Lower leg skin (tissue), 4 donors: ENCODE measurements at regions not wholly inside any gene's neighbourhood (a gene's known extent, or its start where the extent isn't known, plus 50 kb on each side); places are given as distances from the start of the nearest gene placed in this dataset.

Source experiments
- DNase-seq, 2 donors: peaks; one replicate each; pipeline ENCODE4 v3.0.0-alpha.2; 2019; ENCODE audit warnings: low spot score in 2 of 2
- H3K4me3 ChIP-seq: fragments of 200-600 bp; sonication (generic); 2 replicates; pipeline ENCODE4 v1.5.1; 2017; ENCODE audit warnings: mild to moderate bottlenecking, low read depth; ENCODE audit not compliant: poor library complexity, severe bottlenecking
- POLR2A ChIP-seq, 2 donors: fragments of 450-650 bp; IDR thresholded peaks; one replicate each; pipeline ENCODE4 v1.6.1; 2016 to 2017; ENCODE audit warnings: antibody characterized with exemption in 2 of 2, mild to moderate bottlenecking in 1 of 2, moderate library complexity in 1 of 2
- WGBS, 2 donors: methylation state at CpG; one replicate each; pipeline ENCODE4 v1.1.5; 2018; 5-methylcytosine and 5-hydroxymethylcytosine counted together
- intact Hi-C: fragments of 100-400 bp; cut with DNase I; formaldehyde crosslinking; loops from one replicate; pipeline ENCODE4 v1.15.0; 2023; ENCODE audit warnings: low total_unique reads
- TF ChIP-seq, protein P1 (sequence below), 3 donors: fragments of 450-650 bp; IDR thresholded peaks; one replicate each; pipeline ENCODE4 v1.5.1; 2016; ENCODE audit warnings: antibody characterized with exemption in 3 of 3, mild to moderate bottlenecking in 3 of 3, moderate library complexity in 2 of 3

DNA sequence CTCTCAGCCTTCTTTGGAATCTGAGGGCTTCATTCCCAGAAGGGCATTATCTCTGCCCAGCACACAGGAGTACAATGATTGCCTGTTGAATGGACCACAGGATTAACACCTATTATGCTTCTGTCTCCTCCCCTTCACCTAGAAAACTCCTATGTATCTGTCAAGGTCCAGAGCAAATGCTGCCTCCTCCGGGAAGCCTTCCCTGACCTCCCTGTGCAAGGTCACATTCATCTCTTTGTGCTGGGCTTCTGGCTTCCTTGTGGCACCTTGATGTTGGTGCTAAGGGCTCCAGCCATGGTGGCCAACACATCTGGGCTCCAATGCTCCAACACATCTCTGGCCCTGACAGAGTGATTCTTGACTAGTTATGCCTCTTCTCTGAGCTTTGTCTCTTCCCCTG is 49.9 kb upstream of the ATP2B2 start:
- intact Hi-C loops = no loop called here
- no peak overlapping the region for H3K4me3 ChIP-seq
- DNase-seq = peak in 1 of 2 donors; percentile 43
- 86 to 87% methylated on average over 1 of the region's 1 CpG for WGBS, 2 donors
- TF ChIP-seq POLR2A (IDR thresholded peaks at IDR 0.05) = no peak
- TF ChIP-seq, protein P1, sequence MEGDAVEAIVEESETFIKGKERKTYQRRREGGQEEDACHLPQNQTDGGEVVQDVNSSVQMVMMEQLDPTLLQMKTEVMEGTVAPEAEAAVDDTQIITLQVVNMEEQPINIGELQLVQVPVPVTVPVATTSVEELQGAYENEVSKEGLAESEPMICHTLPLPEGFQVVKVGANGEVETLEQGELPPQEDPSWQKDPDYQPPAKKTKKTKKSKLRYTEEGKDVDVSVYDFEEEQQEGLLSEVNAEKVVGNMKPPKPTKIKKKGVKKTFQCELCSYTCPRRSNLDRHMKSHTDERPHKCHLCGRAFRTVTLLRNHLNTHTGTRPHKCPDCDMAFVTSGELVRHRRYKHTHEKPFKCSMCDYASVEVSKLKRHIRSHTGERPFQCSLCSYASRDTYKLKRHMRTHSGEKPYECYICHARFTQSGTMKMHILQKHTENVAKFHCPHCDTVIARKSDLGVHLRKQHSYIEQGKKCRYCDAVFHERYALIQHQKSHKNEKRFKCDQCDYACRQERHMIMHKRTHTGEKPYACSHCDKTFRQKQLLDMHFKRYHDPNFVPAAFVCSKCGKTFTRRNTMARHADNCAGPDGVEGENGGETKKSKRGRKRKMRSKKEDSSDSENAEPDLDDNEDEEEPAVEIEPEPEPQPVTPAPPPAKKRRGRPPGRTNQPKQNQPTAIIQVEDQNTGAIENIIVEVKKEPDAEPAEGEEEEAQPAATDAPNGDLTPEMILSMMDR (IDR thresholded peaks at IDR 0.05) = no peak

DNA sequence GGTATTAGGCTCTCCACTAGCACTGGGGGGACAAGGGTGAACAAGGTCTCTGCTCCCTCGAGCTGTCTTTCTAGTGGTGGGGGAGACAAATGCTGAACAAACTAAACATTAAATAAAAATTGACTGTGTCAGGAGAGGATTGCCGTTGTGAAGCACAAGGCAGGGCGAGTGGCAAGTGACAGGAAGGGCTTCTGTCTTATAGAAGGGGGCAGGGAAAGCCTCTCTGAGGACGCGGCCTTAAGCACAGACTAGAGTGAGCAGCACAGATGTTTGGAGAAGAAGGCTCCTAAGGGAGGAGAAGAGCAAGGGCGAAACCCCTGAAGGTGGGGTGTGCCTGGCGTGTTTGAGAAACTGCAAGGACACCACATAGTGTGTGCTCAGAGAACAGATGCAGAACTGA is 50.9 kb upstream of the ATP2B2 start:
- intact Hi-C loops = no loop called here
- DNase-seq = peak in 1 of 2 donors; percentile 62
- H3K4me3 ChIP-seq = no peak overlapping the region
- 71 to 72% methylated on average over 7 of the region's 7 CpGs for WGBS, 2 donors
- TF ChIP-seq, protein P1 (IDR thresholded peaks at IDR 0.05) = no peak
- no peak for TF ChIP-seq POLR2A (IDR thresholded peaks at IDR 0.05)

DNA sequence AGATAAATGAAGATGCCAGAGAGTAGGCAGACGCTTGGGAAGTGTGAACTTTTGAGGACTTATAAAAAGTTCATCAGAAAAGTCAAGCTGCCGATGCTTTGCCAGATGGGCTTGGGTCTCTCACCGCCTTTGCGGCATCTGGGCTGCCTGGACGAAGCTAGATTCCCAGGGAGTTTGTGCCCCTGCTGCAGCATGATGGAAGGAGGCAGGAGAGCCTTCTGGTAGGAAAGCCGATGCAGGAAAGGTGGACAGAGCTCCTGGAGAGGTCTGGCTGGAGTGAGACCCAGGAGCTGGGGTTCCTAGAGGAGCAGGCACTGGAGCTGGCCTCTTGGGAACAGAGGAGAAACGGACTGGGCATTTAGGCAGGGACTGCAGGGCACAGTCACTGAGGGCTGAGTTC is 51.9 kb upstream of the ATP2B2 start:
- H3K4me3 ChIP-seq = no peak overlapping the region
- no peak for TF ChIP-seq POLR2A (IDR thresholded peaks at IDR 0.05)
- TF ChIP-seq, protein P1 (IDR thresholded peaks at IDR 0.05) = no peak
- WGBS, 2 donors = 75 to 86% methylated on average over 7 of the region's 7 CpGs
- DNase-seq = peak in 1 of 2 donors; percentile 79
- intact Hi-C loops = loop anchor here (1.0 kb wide), 1 partner anchor 36 kb away; no protein-coding TSS in a partner anchor

DNA sequence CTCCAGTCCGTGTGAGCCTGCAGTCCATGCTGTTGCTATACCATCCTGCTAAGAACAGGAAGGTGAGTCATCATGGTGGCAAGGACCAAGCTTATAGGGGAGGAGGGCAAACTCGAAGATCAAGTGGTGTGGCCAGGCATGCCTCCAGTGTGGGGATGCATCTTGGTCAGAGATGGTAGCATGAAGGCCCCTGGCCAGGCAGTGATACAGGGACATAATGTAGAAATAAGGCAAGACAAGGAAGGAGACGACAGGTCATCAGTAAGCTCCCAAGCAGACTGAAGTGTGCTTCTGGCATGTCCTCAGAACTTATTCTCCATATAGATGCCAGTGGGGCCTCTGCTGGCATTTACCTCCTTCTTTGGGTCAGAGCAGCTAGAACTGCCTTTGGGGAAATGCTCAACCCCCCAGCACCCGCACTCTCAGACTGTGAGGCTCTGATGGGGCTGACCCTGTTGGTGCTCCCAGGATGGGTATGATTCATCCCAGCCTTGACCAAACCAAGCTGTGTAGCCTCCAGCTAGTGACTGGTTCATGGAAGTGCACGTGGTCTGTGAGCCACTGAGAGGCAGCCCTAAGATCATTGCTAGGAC is 52.5 kb upstream of the ATP2B2 start:
- WGBS, 2 donors = 59 to 61% methylated on average over 5 of the region's 5 CpGs
- intact Hi-C loops = loop anchor here (1.0 kb wide), 1 partner anchor 35 kb away; no protein-coding TSS in a partner anchor
- no peak for TF ChIP-seq POLR2A (IDR thresholded peaks at IDR 0.05)
- TF ChIP-seq, protein P1 (IDR thresholded peaks at IDR 0.05) = no peak
- H3K4me3 ChIP-seq = no peak overlapping the region
- DNase-seq = peak in 1 of 2 donors; percentile 48

DNA sequence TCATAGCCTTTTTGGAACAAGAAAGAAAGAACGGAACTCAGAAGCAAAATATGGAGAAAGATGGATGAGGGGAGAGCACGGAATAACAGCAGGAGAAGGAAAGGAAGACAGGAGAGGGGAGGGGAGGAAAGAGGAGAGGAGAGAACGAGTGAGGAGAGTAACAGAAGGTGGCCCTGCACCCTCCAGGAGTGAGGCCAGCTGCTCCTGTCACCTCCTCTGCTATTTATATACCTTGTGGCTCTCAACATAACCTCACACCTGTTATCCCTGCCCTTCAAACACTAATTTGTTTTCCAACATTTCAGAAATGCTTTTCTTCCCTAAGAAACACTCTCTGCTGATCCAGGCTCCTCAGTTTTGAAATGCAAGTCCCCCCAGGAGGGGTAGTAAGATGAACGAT is 53.4 kb upstream of the ATP2B2 start:
- 49 to 55% methylated on average over 4 of the region's 4 CpGs for WGBS, 2 donors
- intact Hi-C loops = no loop called here
- no peak for TF ChIP-seq POLR2A (IDR thresholded peaks at IDR 0.05)
- TF ChIP-seq, protein P1 (IDR thresholded peaks at IDR 0.05) = no peak
- H3K4me3 ChIP-seq = no peak overlapping the region
- peak in 1 of 2 donors; percentile 15 for DNase-seq
